ENCODE measurements at regions not wholly inside any gene's neighbourhood (a gene's known extent, or its start where the extent isn't known, plus 50 kb on each side); places are given as distances from the start of the nearest gene placed in this dataset.

GRCh38 chr3:82000350-82000749 lies 238.9 kb upstream of the GBE1 start:
- Histone ChIP-seq H3K4me1 (peaks cover 4 to 32% (median 18%) of the 10 kb centered on the region in 9 donors), H3K36me3 (no peaks in the 10 kb centered on the region), H3K9me3 (peaks cover 0 to 8% (median 0%) of the 10 kb centered on the region in 11 donors), H3K4me3 (no peak overlapping the region), H3K27me3 (no peaks in the 10 kb centered on the region), H3K27ac (no peak overlapping the region)
- 85% methylated on average over 1 of the region's 1 CpG for WGBS, 2 donors
- intact Hi-C loops (cut with DNase I) = no loop called here
- TF ChIP-seq, protein P1, sequence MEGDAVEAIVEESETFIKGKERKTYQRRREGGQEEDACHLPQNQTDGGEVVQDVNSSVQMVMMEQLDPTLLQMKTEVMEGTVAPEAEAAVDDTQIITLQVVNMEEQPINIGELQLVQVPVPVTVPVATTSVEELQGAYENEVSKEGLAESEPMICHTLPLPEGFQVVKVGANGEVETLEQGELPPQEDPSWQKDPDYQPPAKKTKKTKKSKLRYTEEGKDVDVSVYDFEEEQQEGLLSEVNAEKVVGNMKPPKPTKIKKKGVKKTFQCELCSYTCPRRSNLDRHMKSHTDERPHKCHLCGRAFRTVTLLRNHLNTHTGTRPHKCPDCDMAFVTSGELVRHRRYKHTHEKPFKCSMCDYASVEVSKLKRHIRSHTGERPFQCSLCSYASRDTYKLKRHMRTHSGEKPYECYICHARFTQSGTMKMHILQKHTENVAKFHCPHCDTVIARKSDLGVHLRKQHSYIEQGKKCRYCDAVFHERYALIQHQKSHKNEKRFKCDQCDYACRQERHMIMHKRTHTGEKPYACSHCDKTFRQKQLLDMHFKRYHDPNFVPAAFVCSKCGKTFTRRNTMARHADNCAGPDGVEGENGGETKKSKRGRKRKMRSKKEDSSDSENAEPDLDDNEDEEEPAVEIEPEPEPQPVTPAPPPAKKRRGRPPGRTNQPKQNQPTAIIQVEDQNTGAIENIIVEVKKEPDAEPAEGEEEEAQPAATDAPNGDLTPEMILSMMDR (IDR thresholded peaks at IDR 0.05) = no peak
- ATAC-seq (no peak), DNase-seq (no peak)

DNA sequence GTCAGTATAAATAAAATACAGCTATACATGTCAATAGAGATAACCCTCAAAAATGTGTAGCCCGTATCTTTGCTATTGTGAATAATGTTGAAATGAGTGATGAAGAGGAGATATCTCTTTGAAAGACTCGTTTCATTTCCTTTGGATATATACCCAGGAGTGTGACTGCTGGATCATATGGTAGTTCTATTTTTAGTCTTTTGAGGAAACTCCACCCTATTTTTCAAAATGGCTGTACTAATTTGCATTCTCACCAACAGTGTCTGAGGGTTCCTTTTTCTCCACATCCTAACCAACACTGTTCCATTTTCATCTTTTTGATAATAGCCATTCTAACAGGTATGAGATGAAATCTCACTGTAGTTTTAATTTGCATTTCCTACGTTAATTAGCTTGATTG lies 237.5 kb upstream of the GBE1 start:
- WGBS, 2 donors = 63 to 67% methylated on average over 3 of the region's 3 CpGs
- Histone ChIP-seq H3K4me3 (no peak overlapping the region), H3K27ac (no peak overlapping the region), H3K9me3 (peaks cover 0 to 8% (median 0%) of the 10 kb centered on the region in 11 donors), H3K36me3 (no peaks in the 10 kb centered on the region), H3K4me1 (peaks cover 4 to 29% (median 18%) of the 10 kb centered on the region in 9 donors), H3K27me3 (no peaks in the 10 kb centered on the region)
- DNase-seq (no peak), ATAC-seq (no peak)
- intact Hi-C loops (cut with DNase I) = no loop called here
- TF ChIP-seq, protein P1 (IDR thresholded peaks at IDR 0.05) = no peak

GRCh38 chr3:81998139-81998755 lies 236.8 kb upstream of the GBE1 start:
- H3K9me3 ChIP-seq = peaks cover 0 to 8% (median 0%) of the 10 kb centered on the region in 11 donors
- no peaks in the 10 kb centered on the region for H3K36me3 ChIP-seq
- H3K4me3 ChIP-seq = no peak overlapping the region
- H3K4me1 ChIP-seq = peaks cover 4 to 29% (median 18%) of the 10 kb centered on the region in 9 donors
- DNase-seq (peak in 1 of 2 donors; percentile 18), ATAC-seq (peak in 2 of 8 donors; percentile 45 to 61)
- intact Hi-C loops (cut with DNase I) = no loop called here
- H3K27ac ChIP-seq = no peak overlapping the region
- WGBS, 2 donors = 3 to 5% methylated on average over 2 of the region's 2 CpGs
- TF ChIP-seq, protein P1 (IDR thresholded peaks at IDR 0.05) = no peak
- no peaks in the 10 kb centered on the region for H3K27me3 ChIP-seq

GRCh38 chr3:81997390-81997789 lies 235.9 kb upstream of the GBE1 start:
- no peak for ATAC-seq
- intact Hi-C loops (cut with DNase I) = no loop called here
- DNase-seq = no peak
- 47 to 54% methylated on average over 2 of the region's 2 CpGs for WGBS, 2 donors
- Histone ChIP-seq H3K4me1 (peaks cover 4 to 29% (median 18%) of the 10 kb centered on the region in 9 donors), H3K36me3 (no peaks in the 10 kb centered on the region), H3K27ac (no peak overlapping the region), H3K4me3 (no peak overlapping the region), H3K9me3 (peaks cover 0 to 8% (median 0%) of the 10 kb centered on the region in 11 donors), H3K27me3 (no peaks in the 10 kb centered on the region)
- TF ChIP-seq, protein P1 (IDR thresholded peaks at IDR 0.05) = no peak

Measured in heart right ventricle (tissue), 16 donors.